Parathyroid adenoma (tissue), 2 donors: ENCODE measurements at regions not wholly inside any gene's neighbourhood (a gene's known extent, or its start where the extent isn't known, plus 50 kb on each side); places are given as distances from the start of the nearest gene placed in this dataset.
"Not testable (repeated sequence)": the region's sequence is repeated elsewhere in the genome, so short reads cannot be mapped to it uniquely, and the experiment has no call there.

Source experiments
- H2AFZ ChIP-seq: fragments of 300-600 bp; sonication (generic); one replicate; pipeline ENCODE4 v1.7.0; 2017; ENCODE audit warnings: antibody characterized with exemption, mild to moderate bottlenecking
- H3K27ac ChIP-seq: fragments of 300-600 bp; sonication (generic); one replicate; pipeline ENCODE4 v1.7.0; 2017
- H3K27me3 ChIP-seq: fragments of 300-600 bp; sonication (generic); one replicate; pipeline ENCODE4 v1.7.0; 2017; ENCODE audit warnings: low read length; ENCODE audit not compliant: control insufficient read depth, insufficient read depth
- H3K36me3 ChIP-seq: fragments of 300-600 bp; sonication (generic); one replicate; pipeline ENCODE4 v1.7.0; 2017; ENCODE audit warnings: low read length; ENCODE audit not compliant: control insufficient read depth, insufficient read depth
- H3K4me1 ChIP-seq: fragments of 300-600 bp; sonication (generic); one replicate; pipeline ENCODE4 v1.7.0; 2017; ENCODE audit warnings: control low read depth
- H3K4me2 ChIP-seq: fragments of 300-600 bp; sonication (generic); one replicate; pipeline ENCODE4 v1.7.0; 2017; ENCODE audit warnings: low read length
- H3K4me3 ChIP-seq: fragments of 300-600 bp; sonication (generic); one replicate; pipeline ENCODE4 v1.7.0; 2017; ENCODE audit warnings: low read depth, low read length
- H3K79me2 ChIP-seq: fragments of 300-600 bp; sonication (generic); one replicate; pipeline ENCODE4 v1.7.0; 2017; ENCODE audit warnings: control low read depth
- H3K9ac ChIP-seq: fragments of 300-600 bp; sonication (generic); one replicate; pipeline ENCODE4 v1.7.0; 2017; ENCODE audit warnings: mild to moderate bottlenecking
- H3K9me3 ChIP-seq: fragments of 300-600 bp; sonication (generic); one replicate; pipeline ENCODE4 v1.7.0; 2017; ENCODE audit warnings: low read length; ENCODE audit not compliant: control insufficient read depth
- CTCF ChIP-seq: fragments of 300-600 bp; sonication (generic); IDR thresholded peaks from one replicate; pipeline ENCODE4 v1.7.0; 2017; ENCODE audit warnings: antibody characterized with exemption, mild to moderate bottlenecking
- donor health status: primary hyperparathyroidism.

GRCh38 chr2:193841384-193842150, 1646.8 kb upstream of the TMEFF2 start:
- Histone ChIP-seq H3K4me1 (no peaks in the 10 kb centered on the region), H3K27ac (no peak overlapping the region), H3K9ac (no peak overlapping the region), H3K27me3 (no peaks in the 10 kb centered on the region), H2AFZ (no peak overlapping the region), H3K4me3 (no peak overlapping the region), H3K4me2 (no peak overlapping the region), H3K9me3 (no peaks in the 10 kb centered on the region), H3K79me2 (no peaks in the 10 kb centered on the region), H3K36me3 (no peaks in the 10 kb centered on the region)
- no peak for TF ChIP-seq CTCF

- Histone ChIP-seq H2AFZ (no peak overlapping the region), H3K4me3 (no peak overlapping the region), H3K4me1 (no peaks in the 10 kb centered on the region), H3K9ac (no peak overlapping the region), H3K27ac (no peak overlapping the region), H3K9me3 (no peaks in the 10 kb centered on the region), H3K4me2 (no peak overlapping the region), H3K36me3 (no peaks in the 10 kb centered on the region), H3K27me3 (no peaks in the 10 kb centered on the region), H3K79me2 (no peaks in the 10 kb centered on the region)
- no peak for TF ChIP-seq CTCF
Measured at GRCh38 chr2:193837111-193837738, 1642.5 kb upstream of the TMEFF2 start.

- H3K4me2 ChIP-seq, H3K4me3 ChIP-seq, H3K9me3 ChIP-seq, H3K27ac ChIP-seq, H2AFZ ChIP-seq, H3K27me3 ChIP-seq, H3K79me2 ChIP-seq, H3K4me1 ChIP-seq, H3K9ac ChIP-seq, H3K36me3 ChIP-seq: not testable (repeated sequence)
Measured at GRCh38 chr2:193836424-193837006, 1641.8 kb upstream of the TMEFF2 start.

GRCh38 chr2:193833895-193834294, 1639.2 kb upstream of the TMEFF2 start:
- H2AFZ ChIP-seq, H3K4me2 ChIP-seq, H3K9ac ChIP-seq, H3K9me3 ChIP-seq, H3K79me2 ChIP-seq, H3K36me3 ChIP-seq, H3K27me3 ChIP-seq, H3K4me1 ChIP-seq, H3K4me3 ChIP-seq, H3K27ac ChIP-seq: not testable (repeated sequence)

- no peak overlapping the region for H3K4me3 ChIP-seq
- no peaks in the 10 kb centered on the region for H3K9me3 ChIP-seq
- no peak overlapping the region for H3K9ac ChIP-seq
- no peak overlapping the region for H3K27ac ChIP-seq
- H3K4me2 ChIP-seq = no peak overlapping the region
- no peaks in the 10 kb centered on the region for H3K4me1 ChIP-seq
- H3K36me3 ChIP-seq = no peaks in the 10 kb centered on the region
- no peak for TF ChIP-seq CTCF
- H2AFZ ChIP-seq = no peak overlapping the region
- H3K27me3 ChIP-seq = no peaks in the 10 kb centered on the region
- no peaks in the 10 kb centered on the region for H3K79me2 ChIP-seq
Measured at GRCh38 chr2:193824474-193824873, 1629.7 kb upstream of the TMEFF2 start.
